HG02642 (cell line): ENCODE measurements at regions not wholly inside any gene's neighbourhood (a gene's known extent, or its start where the extent isn't known, plus 50 kb on each side); places are given as distances from the start of the nearest gene placed in this dataset.

Experiments used
- ATAC-seq: cut with Tn5 transposase; IDR thresholded peaks from one replicate; pipeline ENCODE4 v1.9.1; 2021; ENCODE audit warnings: mild to moderate bottlenecking; ENCODE audit not compliant: unreplicated experiment, poor library complexity

GRCh38 chr14:38442208-38442607 lies 186.3 kb upstream of the CLEC14A start:
- no peak for ATAC-seq

- ATAC-seq = no peak
Measured at GRCh38 chr14:38432186-38432585, 176.3 kb upstream of the CLEC14A start.

- no peak for ATAC-seq
Measured at GRCh38 chr14:38431156-38431555, 175.3 kb upstream of the CLEC14A start.

- no peak for ATAC-seq
Measured at GRCh38 chr14:38430522-38430921, 174.6 kb upstream of the CLEC14A start.

GRCh38 chr14:38425324-38425976 lies 169.6 kb upstream of the CLEC14A start:
- no peak for ATAC-seq

DNA sequence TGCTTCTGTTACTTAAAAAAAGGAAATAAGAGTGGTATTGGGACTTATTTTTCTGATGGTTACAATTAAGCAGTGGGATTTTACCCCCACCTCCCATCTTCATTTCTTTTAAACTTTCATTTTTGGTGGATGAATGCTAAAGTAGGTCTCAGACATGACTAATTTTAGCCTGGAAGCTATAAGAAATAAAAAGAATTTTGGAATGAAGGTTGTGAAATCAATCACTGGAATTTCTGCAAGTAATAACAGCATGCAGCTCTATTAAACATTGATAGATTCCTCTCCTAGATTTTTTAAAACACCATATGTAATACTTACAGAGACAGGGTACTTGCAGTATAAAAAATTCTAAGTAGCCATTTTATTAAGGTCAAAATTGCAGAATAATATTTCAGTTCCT lies 164.2 kb upstream of the CLEC14A start:
- ATAC-seq = no peak

GRCh38 chr14:38419579-38419978 lies 163.7 kb upstream of the CLEC14A start:
- no peak for ATAC-seq

- no peak for ATAC-seq
Measured at GRCh38 chr14:38412654-38413053, 156.8 kb upstream of the CLEC14A start.

- ATAC-seq = no peak
Measured at GRCh38 chr14:38410442-38410841, 154.5 kb upstream of the CLEC14A start.

DNA sequence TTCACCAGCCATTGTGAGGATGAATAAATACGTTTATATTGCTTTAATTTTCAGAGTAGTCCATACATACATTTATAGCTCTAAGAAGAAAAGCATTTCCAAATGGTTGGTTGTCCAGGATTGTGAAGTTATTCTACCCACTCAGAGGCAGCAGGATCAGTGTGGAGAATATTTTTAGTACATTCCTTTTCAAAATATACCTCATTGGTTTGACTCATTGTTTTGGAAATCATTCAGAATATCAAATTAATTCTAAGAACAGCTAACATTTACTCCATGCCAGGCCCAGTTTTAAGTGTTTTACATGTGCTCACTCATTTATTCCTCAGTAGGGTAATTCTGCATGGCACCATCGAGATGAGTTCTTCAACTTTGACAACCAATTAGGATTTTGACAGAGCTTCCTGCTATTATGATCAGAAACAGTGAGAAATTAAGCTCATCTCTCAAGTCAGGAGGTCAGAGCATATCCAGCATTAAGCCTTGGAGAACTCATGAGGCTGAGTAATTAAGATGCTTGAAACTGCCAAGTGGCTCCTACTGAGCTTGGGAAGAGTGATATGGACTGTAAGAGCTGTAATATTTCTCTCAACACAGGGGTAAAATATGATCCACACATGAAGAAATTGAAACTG lies 153.3 kb upstream of the CLEC14A start:
- no peak for ATAC-seq

- no peak for ATAC-seq
Measured at GRCh38 chr14:38405851-38406635, 150.2 kb upstream of the CLEC14A start.

GRCh38 chr14:38404616-38405015 lies 148.7 kb upstream of the CLEC14A start:
- no peak for ATAC-seq

- ATAC-seq = no peak
Measured at GRCh38 chr14:38404100-38404541, 148.2 kb upstream of the CLEC14A start.

- no peak for ATAC-seq
Measured at GRCh38 chr14:38400751-38401150, 144.9 kb upstream of the CLEC14A start.

DNA sequence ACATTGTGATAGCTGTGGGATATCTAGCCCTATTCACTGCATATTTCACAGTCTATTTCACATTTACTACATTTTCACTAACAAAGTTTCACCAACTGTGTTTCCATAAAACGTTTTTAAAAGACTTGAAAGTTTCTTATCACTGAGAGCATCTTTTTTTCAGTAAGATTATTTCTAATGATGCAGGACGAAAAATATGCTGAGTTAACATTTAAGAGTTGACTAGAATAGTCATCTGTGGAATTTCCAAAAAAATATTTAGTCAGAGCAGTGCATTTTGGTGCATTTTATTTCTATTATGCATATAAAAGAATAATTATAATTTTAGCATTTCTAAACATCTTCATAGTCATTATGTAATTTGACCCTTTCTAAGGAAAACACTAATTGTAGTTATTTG lies 143.8 kb upstream of the CLEC14A start:
- ATAC-seq = no peak

DNA sequence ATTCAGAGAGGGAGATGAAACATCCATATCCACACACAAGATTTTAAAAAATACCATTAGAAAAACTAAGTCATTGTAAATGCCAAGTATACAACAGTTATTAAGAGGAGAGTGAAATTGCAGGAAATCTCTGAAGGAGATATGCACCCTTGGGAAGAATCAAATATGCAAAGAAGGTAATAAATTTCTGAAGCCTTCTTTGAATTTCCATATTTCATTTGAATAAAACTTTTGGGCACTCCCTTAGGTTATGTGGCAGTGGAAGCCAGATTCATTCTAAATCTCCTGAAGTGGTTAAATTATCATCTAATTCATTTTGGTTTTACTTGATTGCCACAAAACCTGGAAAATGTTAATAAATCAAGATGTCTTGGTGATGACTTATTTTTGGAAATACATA lies 138.9 kb upstream of the CLEC14A start:
- ATAC-seq = no peak

- no peak for ATAC-seq
Measured at GRCh38 chr14:38394064-38394463, 138.2 kb upstream of the CLEC14A start.

GRCh38 chr14:38391334-38391733 lies 135.4 kb upstream of the CLEC14A start:
- ATAC-seq = no peak

DNA sequence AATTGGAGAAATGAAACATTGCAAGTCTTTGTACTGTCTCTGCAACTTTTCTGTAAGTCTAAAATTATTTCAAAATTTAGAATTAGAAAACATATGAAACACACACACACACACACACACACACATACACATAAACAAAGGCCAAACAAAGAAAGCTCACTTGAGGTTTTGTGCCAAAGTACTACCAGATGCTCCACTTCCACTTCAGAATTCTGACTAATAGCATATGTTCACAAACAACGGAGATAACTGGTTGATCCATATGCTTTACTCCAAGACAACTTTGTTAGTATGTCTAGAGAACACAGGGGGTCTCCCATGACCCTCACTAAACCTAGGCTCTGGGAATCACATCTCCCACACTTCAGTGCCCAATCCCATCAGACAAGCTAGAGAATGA lies 133.8 kb upstream of the CLEC14A start:
- ATAC-seq = no peak

DNA sequence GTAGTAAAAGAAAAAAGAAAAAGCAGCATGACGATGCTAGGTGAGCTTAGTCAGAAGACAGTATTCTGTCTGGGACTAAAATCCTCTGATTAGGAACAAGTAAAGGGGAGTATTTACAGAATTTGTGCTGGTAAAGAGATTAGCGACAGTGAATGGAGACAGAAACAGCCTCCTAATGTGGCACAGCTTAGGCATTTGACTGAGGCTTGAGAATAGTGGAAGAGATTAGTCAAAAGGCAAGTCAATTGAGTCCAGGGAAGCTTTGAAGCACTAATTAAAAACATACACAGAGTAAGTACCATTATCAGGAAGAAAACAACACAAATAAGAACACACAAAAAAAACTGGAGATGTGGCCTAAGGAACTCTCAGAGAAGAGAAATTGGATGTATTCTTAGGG lies 131.9 kb upstream of the CLEC14A start:
- no peak for ATAC-seq

DNA sequence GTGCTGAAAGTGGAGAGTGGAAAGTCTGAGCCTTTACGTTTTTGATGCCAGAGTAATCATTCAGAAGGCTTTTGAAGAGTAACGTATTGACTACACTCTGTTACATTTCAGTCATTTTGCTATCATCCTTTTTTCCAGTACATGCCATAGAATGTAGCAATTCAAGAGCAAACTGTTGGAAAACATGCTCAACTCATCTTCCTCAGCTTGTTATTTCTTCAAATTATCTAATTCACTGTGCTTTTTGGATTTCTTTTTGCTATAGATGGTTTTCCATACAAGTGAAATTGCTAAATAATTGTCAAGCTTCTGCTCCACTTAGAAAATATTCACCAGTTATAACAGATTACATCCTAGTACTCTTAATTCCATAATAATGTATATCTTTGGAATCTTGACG lies 129.9 kb upstream of the CLEC14A start:
- no peak for ATAC-seq
